GM13977 (cell line): ENCODE measurements at regions not wholly inside any gene's neighbourhood (a gene's known extent, or its start where the extent isn't known, plus 50 kb on each side); places are given as distances from the start of the nearest gene placed in this dataset.
A peak's percentile ranks its signal among the peaks of the same experiment; 100 is the strongest.
"Not testable (repeated sequence)": the region's sequence is repeated elsewhere in the genome, so short reads cannot be mapped to it uniquely, and the experiment has no call there.

Source experiments
- DNase-seq: peaks from one replicate; pipeline ENCODE4 v3.0.0; 2012; ENCODE audit warnings: low spot score
- in situ Hi-C: fragments of 300-500 bp; cut with MboI; formaldehyde crosslinking; loops from one replicate; pipeline ENCODE4 v1.12.0; 2022; ENCODE audit warnings: low sequenced_read_pairs, low pct_unique_long_range_greater_than_20kb, mixed read lengths, inconsistent platforms; ENCODE audit not compliant: unreplicated experiment
- TF ChIP-seq, protein P1 (sequence below): IDR thresholded peaks from 2 replicates; pipeline ENCODE4 v1.5.1; 2012; ENCODE audit warnings: mild to moderate bottlenecking, control low read depth; ENCODE audit not compliant: insufficient read depth; ENCODE audit errors: extremely low read depth, missing control alignments

DNA sequence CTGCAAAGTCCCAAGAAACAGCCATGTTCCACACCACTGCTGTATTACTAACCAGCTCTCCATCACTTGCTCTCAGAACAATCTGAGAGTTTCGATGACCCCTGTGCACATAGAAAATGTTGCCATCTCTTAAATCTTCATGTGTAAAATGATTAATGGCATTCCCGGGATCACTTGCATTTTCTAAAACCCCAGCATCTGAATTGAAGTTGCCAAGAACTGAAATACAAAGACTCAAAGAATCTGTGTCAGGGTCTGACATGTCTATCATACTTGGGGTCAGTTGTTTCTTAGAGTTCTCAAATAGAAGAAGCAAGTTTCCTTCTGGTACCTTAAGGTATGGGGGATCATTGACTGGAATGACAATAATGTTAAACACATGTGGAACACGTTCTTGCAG is 115.1 kb downstream of the ESM1 start:
- TF ChIP-seq, protein P1, sequence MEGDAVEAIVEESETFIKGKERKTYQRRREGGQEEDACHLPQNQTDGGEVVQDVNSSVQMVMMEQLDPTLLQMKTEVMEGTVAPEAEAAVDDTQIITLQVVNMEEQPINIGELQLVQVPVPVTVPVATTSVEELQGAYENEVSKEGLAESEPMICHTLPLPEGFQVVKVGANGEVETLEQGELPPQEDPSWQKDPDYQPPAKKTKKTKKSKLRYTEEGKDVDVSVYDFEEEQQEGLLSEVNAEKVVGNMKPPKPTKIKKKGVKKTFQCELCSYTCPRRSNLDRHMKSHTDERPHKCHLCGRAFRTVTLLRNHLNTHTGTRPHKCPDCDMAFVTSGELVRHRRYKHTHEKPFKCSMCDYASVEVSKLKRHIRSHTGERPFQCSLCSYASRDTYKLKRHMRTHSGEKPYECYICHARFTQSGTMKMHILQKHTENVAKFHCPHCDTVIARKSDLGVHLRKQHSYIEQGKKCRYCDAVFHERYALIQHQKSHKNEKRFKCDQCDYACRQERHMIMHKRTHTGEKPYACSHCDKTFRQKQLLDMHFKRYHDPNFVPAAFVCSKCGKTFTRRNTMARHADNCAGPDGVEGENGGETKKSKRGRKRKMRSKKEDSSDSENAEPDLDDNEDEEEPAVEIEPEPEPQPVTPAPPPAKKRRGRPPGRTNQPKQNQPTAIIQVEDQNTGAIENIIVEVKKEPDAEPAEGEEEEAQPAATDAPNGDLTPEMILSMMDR = no peak
- DNase-seq = no peak
- in situ Hi-C loops = loop anchor here (25.0 kb wide), 1 partner anchor 608 kb away; no protein-coding TSS in a partner anchor

DNA sequence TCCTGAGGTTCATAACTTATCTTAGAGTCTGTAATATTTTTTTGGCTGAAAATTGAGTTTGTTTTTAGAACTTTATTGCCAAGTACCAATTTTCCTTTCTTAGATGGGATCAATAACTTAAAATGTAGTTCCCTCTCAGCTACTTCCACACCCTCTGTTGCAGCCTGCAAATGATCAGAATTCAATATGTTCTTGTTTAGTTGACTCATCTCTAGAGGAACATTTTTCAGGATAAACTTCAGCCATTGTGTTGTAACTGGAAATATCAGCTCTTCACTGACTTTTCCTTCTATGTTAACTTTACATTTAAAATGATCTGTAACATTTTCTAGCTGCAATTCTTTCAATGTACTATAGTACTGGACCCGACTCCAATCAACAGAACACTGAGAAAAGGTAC is 115.7 kb downstream of the ESM1 start:
- in situ Hi-C loops = loop anchor here (25.0 kb wide), 1 partner anchor 607 kb away; no protein-coding TSS in a partner anchor
- TF ChIP-seq, protein P1 = no peak
- no peak for DNase-seq

DNA sequence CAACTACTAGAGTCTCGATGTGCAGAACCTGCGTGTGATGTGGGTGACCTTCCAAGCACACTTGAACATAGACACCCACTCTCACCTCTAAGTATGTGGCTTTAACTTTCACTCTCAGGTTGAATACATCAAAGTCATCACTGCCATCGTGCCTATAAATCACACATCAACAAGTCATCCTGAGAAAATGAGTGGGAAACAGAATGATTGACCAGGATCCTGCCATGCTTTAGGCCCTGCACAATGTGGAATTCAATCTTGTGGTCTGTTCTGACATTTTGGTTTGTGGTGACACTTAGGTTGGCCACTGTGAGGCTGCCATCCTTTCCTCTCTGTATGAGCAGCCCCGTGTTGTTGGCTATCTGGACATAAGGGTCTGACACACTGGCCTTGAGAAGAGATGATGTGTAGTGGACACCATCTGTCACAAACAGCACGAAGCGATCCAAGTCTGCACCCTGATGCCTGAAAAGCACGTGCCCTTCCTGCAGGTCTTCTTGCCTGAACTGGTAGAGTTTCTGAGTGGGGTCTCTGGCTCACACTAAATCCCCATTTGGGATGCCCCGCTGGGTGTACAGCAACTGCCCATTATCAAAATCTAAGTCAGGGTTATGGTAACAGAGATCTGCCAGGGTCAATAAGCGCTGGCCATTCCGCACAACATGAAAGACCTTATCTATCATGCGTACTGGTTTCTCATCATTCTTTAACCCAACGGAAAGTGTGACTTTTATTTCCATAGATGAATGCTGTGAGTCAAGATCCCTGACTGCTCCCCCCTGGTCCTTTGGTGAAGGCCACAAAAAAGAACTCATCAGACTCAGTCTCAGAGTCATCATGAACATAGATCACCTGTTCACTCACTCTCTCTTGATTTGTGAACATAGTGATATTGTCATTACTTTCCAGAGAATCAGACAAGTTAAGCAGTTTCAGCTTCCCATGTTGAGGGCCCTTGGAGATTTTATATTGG is 116.6 kb downstream of the ESM1 start:
- TF ChIP-seq, protein P1 = no peak
- no peak for DNase-seq
- in situ Hi-C loops = loop anchor here (25.0 kb wide), 1 partner anchor 606 kb away; no protein-coding TSS in a partner anchor

DNA sequence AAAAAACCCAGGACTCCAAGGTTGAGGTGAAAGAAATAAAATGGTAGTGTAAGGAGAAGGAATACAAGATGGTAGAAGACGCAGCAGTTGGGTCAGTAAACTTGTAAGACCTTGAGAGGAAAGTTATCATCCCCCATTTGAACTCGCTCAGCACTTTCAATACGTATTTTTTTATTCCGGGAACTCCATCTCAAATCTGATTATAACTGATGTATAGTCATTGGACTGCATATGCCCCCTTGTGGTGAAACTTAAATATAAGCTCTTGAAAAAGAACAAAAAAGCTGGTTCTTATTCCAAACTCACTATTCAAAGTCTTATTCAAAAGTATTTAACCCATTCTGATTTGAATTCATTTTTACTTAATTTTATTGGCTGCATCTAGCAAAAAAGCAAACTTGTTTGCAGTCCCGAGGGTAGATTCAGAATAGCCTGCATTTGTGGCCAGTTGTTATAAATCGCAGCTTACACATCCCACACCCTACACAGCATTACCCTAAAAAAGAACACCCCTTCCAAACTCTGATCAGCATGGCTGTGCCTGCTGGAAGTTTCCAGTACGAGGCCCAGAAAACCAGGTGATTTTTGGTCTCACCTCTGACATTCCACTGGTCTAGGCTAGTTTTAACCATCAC is 118.0 kb downstream of the ESM1 start:
- in situ Hi-C loops = loop anchor here (25.0 kb wide), 1 partner anchor 605 kb away; no protein-coding TSS in a partner anchor
- TF ChIP-seq, protein P1 = peak; percentile 41
- peak; percentile 56 for DNase-seq

DNA sequence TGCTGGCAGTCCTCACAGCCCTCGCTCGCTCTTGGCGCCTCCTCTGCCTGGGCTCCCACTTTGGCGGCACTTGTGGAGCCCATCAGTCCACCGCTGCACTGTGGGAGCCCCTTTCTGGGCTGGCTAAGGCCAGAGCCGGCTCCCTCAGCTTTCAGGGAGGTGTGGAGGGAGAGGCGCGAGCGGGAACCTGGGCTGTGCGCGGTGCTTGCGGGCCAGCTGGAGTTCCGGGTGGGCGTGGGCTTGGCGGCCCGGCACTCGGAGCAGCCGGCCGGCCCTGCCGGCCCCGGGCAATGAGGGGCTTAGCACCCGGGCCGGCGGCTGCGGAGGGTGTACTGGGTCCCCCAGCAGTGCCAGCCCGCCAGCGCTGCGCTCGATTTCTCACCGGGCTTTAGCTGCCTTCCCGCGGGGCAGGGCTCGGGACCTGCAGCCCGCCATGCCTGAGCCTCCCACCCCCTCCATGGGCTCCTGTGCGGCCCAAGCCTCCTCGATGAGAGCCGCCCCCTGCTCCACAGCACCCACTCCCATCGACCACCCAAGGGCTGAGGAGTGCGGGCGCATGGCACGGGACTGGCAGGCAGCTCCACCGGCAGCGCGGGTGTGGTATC is 120.4 kb downstream of the ESM1 start:
- DNase-seq = not testable (repeated sequence)
- in situ Hi-C loops = loop anchor here (25.0 kb wide), 1 partner anchor 603 kb away; no protein-coding TSS in a partner anchor

DNA sequence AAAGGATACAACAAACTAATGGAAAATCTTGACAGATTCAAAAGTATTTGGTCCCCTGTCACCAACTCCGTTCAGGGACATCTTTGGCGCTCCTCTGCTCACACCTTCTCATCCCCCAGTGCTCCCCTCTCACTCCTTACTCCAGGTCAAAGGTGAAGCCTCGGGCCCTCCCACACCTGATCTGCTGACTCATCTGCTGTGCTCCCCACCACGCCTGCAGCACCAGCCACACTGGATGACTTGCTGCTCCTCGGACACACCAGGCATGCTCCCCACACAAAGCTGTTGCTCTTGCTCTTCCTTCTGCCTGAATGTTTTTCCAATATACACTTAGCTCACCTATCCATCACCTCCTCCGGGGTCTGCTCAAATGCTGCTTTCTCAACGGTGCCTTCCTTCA is 123.4 kb downstream of the ESM1 start:
- TF ChIP-seq, protein P1 = no peak
- no peak for DNase-seq

More for the DNA sequence above, 123.4 kb downstream of the ESM1 start:
- in situ Hi-C loops = loop anchor here (25.0 kb wide), 1 partner anchor 600 kb away; no protein-coding TSS in a partner anchor
